TTC549 (cell line): ENCODE measurements at regions not wholly inside any gene's neighbourhood (a gene's known extent, or its start where the extent isn't known, plus 50 kb on each side); places are given as distances from the start of the nearest gene placed in this dataset.

Experiments
- FAIRE-seq: peaks from 2 replicates; lab custom pipeline; 2012; peaks lifted over from hg19 to GRCh38; lab: Jason Lieb, UNC

DNA sequence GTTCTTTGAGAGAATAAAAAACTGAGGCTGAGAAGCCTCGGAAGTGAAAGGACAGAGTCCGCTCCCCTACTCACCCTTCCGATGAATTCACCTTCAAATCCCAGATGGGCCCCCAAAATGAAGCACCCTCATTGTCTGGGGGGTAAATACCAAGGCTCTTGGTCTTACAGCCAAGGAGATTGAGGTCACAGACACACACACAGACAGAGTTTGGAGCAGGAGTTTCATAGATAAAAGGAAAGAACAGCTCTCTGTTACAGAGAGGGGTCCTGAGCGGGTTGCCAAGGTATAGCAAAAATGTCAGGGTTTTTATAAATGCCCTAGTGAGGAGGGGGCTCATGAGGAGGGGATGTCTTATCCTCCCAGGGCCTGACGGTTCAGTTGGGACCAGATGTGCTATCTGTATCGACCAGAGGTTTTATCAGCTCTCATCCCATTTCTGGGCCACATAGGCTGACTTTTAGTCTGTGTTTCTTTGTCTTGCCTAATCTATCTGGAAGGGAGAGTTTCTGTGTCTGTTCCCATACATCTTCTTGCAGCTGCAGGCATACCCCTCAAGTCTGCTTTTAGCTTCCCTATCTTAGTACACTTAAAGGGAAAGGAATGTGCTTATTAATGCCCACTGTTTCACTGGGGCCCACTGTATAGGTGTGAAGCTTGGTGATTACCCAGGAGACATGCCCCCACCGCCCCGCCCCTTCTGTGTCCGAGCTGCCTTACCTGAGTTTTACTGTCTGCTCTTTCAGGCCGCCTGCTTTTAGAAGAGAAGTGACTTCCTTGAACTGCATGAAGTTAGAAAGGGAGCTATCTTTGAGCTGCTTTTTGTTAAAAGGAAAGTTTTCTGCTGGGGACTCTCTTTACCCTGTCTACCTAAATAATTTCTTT, 66.8 kb upstream of the ATP11B start:
- FAIRE-seq, result no peak

DNA sequence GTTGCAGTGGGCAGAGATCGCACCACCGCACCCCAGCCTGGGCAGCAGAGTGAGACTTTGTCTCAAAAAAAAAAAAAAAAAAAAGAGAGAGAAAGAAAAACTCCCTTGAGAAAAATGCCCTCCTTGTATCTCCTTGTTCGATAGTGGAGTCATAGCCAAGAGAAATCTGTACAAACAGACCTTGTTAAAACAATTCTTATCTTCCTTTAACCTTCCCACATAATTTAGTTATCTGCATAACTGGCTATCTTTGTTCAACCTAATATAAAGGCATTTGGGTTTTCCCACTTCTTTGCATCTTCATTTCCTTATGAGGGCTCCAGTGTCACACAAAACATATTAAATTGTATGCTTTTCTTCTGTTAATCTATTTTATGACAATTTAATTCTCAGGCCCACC, 65.1 kb upstream of the ATP11B start:
- no peak for FAIRE-seq

DNA sequence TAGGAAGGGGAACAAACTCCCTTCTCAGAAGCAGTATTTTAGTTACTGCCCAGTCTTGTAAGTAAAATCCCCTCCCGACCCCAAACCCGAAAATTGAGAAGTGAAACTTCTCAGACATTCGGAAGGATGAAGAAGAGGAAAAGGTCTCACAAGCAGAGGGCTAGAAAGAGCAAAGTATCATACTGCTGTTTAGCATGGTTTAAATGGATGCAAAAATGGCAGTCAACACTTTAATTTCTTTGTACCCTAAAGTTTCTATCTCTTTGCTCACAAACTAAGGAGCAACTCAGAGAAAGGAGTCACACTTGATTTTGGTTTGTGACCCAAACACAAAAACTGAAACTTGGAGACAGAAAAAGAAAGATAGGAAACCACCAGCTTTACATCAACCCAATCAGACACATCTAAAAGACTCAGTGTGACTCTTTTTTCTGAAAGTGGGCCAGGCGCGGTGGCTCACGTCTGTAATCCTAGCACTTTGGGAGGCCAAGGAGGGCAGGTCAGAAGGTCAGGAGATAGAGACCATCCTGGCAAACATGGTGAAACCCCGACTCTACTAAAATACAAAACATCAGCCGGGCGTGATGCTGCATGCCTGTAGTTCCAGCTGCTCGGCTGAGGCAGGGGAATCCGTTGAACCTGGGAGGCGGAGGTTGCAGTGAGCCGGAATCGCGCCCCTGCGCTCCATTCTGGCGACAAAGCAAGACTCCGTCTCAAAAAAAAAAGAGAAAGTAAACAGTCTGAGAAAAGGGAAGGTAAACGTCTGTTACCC, 63.2 kb upstream of the ATP11B start:
- no peak for FAIRE-seq

DNA sequence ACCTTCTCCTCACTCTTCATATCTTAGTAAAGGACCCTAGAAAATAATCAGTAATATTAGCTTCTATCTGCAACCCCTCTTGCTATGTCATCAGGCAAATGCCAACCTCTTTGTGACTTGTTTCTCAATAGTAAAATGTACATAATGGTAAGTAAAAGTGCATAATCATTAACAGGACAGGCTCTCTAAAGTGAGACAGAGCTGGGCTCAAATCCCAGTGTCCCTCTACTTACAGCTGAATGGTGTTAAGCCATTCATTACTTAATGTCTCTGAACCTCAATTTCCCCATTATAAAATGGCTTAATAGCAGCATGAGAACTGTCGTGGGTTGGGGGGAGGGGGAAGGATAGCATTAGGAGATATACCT, 62.6 kb upstream of the ATP11B start:
- no peak for FAIRE-seq

DNA sequence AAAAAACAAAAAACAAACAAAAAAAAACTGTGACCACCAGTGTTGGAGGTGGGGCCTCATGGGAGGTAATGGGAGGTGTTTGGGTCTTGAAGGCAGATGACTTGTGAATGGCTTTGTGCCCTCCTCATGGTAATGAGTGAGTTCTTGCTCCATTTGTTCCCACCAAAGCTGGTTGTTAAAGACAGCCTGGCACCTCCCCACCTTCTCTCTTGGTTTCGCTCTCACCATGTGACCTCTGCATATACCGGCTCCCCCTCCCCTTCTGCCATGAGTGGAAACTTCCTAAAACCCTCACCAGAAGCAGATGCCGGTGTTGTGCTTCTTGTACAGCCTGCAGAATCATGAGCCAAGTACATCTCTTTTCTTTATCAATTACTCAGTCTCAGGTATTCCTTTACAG, 61.5 kb upstream of the ATP11B start:
- FAIRE-seq, result no peak

DNA sequence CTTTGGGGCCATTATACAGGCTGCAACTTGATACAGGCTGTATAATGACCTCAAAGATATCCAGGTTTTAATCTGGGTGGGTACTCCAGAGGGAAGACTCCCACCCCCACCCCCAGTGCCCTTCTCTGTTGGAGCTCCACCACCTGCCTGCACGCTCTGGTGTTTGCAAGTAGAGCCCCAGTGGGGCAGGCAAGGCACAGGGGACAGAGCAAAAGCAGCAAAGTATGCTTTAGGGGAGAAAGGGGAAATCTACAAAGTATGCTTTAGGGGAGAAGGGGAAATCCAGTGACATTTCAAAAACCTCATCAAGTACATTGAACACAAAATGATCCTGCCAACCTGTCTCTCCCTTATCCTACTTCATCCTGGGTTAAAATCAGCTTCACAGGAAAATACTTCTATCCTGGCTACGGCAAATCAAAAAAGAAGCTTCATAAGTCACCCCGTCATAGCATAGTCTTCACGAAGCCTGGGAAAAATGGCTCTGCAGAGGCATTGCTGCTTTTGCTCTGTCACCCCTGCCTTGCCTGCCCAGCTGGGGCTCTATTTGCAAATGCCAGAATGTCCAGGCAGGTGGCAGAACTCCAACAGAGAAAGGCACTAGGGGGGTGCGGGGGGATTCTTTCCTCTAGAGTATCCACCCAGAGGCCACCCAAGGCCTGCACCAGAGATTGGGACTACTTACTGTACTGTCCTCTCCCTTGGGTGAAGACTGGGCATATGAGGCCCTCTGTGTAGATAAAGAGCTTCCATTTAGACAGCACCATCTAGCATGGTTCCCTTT, 60.9 kb upstream of the ATP11B start:
- FAIRE-seq, result no peak

DNA sequence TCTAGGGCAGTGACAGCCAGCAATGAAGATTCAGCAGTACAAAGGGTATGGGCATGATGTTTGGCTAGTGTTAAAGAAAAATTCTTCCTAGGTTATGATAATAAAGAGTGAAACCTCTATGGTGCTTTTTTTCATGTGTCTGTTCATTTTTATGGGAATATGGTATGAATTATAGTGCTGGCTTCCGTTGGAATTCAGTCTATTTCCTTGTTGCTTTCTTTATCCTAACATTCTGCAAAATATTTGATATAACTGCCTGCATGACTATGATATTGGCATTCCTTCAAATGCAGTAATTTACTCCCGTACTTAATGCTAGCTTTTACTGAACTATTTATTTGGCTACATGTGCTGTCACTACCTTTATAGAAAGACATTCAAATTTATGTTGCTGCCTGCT, 57.6 kb upstream of the ATP11B start:
- no peak for FAIRE-seq

DNA sequence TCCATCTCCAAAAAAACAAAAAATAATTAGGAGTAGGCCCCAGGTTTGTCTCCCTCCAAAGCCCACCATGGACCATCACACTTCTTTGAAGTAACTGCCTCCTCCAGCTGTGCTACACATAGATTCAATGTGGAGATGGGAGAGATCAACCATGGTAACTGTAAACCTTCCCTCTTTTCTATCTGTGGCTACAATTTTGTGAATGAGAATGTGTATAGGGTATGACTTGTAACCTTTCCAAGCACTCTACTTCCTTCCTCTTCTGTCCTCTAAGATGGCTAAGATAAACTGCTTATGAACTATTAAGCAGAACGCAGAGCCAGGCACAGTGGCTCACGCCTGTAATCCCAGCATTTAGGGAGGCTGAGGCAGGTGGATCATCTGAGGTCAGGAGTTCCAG, 55.5 kb upstream of the ATP11B start:
- FAIRE-seq, result no peak

DNA sequence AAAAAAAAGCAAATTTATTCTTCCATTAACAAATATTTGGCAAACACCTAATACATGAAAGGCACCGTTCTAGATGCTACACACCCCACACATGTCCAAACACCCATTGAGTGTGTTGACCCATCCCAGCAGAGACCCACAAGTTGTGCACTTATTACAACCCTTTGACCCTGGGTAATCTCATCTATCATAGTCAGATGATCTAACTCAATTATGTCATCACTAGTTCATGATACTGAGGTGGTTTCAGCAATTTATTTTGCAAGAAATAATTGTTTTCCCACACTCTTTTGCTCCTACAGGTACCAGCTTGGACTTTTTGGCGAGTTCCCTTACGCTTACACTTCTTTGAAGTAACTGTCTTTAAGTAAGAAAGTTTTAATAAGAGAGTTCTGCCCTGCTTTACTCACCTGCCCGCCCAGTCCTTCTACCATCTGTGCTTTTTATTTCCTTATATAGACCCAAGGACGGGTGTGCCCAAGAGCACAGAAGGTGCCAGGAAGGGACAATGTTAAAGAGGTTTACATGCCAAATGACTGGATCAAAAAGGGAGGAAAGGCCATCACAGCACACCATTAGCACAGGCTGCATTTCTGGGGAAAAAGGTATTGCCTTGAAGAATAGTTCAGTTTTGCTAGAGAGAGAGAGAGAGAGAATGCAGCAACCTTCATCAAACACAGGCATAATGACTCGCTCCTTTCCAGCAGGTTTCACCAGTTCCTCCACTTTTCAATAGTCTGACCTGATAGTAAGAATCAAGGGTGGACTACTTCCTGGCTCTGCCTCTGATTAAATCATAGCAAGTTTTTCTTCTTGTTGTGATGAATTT, 54.5 kb upstream of the ATP11B start:
- no peak for FAIRE-seq

DNA sequence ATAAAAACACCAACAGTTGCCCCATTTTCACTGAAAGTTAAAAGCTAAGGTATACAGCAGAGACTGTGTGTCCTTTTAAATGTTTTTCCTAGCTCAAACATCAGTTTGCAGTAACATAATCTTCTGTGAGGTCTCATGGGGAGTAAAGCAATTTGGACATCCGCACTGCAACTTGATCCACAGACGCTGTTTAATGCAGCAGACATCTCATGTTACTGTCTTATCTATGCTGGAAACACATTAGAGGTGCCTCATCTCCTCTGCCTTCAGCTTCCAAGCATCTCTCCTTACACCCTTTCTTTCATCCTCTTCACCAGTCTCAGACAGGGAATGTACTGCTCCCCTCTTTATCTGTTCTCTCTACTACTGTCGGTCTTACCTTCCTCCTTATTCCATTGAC, 53.7 kb upstream of the ATP11B start:
- FAIRE-seq, result no peak

DNA sequence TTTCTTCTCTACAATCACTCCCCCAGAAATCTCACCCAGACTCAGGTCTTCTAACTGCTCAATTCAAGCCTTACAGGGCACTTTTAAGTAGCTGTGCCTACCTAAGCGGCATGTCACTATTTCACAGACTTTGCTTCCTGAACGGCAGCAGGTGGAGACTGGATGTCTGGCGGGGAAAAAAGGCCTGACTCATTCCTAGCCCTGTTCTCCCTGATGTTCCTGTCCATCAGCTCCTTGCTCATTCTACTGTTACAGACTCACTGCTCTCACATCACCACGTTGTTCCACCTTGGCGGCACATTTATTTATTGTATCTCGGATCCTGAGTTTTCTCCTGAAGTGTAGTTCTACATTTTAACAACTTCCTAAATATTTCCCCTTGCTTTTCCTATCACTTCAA, 52.6 kb upstream of the ATP11B start:
- FAIRE-seq, result no peak

DNA sequence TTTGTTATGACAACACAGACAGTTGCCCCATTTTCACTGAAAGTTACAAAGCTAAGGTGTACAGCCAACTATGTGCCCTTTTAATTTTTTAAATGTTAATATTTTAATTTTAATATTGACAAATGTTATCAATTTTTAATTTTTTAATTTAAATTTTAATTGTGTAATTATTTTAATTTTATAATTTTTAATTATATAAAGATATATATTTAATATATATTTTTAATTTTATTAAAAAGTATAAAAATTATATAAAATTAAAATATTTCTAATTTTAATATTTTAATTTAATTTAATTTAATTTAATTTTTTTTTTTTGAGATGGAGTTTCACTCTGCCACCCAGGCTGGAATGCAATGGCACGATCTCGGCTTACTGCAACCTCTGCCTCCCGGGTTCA, 52.1 kb upstream of the ATP11B start:
- peak; percentile 97 for FAIRE-seq
